ENCODE measurements at regions not wholly inside any gene's neighbourhood (a gene's known extent, or its start where the extent isn't known, plus 50 kb on each side); places are given as distances from the start of the nearest gene placed in this dataset.

- Mint-ChIP-seq H3K4me1 (ENCODE audit: low read depth) (peaks cover 5% of the 10 kb centered on the region), H3K9me3 (no peaks in the 10 kb centered on the region), H3K27me3 (ENCODE audit: low read depth) (peaks cover 74% of the 10 kb centered on the region), H3K27ac (no peak overlapping the region), H3K36me3 (ENCODE audit: low read depth) (peaks cover 1% of the 10 kb centered on the region), H3K4me3 (peak overlapping the region; percentile 64)
- peak; percentile 19 for DNase-seq (ENCODE audit: low spot score)
Observed at GRCh38 chr2:176637486-176638166, 368.4 kb downstream of the MTX2 start.

GRCh38 chr2:176638167-176639015, 369.1 kb downstream of the MTX2 start:
- Mint-ChIP-seq H3K9me3 (no peaks in the 10 kb centered on the region), H3K27ac (no peak overlapping the region)
- peak; percentile 53 for DNase-seq (ENCODE audit: low spot score)

DNA sequence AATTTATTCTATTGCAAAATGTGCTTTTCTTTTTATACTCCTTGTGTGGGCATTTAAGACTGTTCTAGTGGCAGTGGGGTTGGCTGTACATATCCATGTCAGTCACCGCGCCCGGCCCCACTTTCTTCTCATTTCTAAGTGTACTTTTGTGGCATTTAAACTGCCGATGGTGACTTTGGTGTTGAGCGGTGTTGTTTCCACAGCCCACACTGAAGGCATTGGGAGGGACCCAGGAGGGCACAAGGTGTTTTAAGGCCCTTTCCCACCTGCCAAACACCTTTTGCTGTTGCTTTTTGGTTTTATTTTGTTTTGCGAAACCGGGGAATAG, 369.7 kb downstream of the MTX2 start:
- Mint-ChIP-seq H3K9me3 (no peaks in the 10 kb centered on the region), H3K4me3 (no peak overlapping the region), H3K27me3 (ENCODE audit: low read depth) (peaks cover 77% of the 10 kb centered on the region), H3K4me1 (ENCODE audit: low read depth) (peaks cover 5% of the 10 kb centered on the region), H3K27ac (no peak overlapping the region), H3K36me3 (ENCODE audit: low read depth) (peaks cover 1% of the 10 kb centered on the region)
- no peak for DNase-seq (ENCODE audit: low spot score)

More at GRCh38 chr2:176638167-176639015, 369.1 kb downstream of the MTX2 start:
- Mint-ChIP-seq H3K4me3 (peak overlapping the region; percentile 64), H3K36me3 (ENCODE audit: low read depth) (peaks cover 1% of the 10 kb centered on the region), H3K4me1 (ENCODE audit: low read depth) (peaks cover 5% of the 10 kb centered on the region), H3K27me3 (ENCODE audit: low read depth) (peaks cover 76% of the 10 kb centered on the region)

DNA sequence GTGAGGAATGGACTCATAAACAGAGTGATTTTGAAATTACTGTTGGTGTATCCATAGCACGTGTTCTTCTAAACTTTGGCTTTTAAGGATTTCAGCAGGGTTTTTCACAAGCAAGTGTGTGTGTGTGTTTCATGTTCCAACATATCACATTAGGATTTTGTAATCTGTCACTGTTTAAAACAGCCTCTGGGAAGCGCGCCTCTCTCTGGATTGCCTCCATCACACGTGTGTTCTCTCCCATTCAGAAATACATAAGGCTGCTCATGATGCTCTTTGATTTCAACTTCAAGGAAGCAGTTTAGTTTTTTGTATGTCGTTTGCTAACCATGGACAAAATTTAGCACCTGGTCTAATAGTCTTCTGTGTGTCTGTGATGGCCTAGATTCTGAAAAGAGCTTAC, 370.4 kb downstream of the MTX2 start:
- Mint-ChIP-seq H3K27ac (no peak overlapping the region), H3K4me1 (ENCODE audit: low read depth) (peaks cover 5% of the 10 kb centered on the region), H3K4me3 (no peak overlapping the region), H3K9me3 (no peaks in the 10 kb centered on the region), H3K36me3 (ENCODE audit: low read depth) (peaks cover 1% of the 10 kb centered on the region), H3K27me3 (ENCODE audit: low read depth) (peaks cover 79% of the 10 kb centered on the region)
- no peak for DNase-seq (ENCODE audit: low spot score)

DNA sequence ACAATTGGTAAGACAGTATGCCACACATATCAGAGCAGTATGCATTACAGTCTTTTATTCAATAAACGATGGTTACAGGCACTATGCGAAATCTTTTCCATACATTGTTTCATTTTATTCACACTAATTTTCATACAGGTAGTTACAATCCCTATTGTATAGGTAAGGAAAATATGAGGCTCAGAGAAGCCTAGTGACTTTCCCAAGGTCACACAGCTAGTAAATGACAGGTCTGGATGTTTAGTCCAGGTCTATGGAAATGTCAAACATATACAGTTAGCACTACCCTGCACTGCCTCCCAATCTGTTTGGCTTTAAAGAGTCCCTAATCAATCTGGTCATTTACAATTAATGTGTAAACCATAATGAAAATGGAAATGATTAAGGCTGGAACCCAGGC, 372.2 kb downstream of the MTX2 start:
- no peaks in the 10 kb centered on the region for H3K9me3 Mint-ChIP-seq
- no peak overlapping the region for H3K4me3 Mint-ChIP-seq
- DNase-seq (ENCODE audit: low spot score) = no peak
- peaks cover 1% of the 10 kb centered on the region for H3K36me3 Mint-ChIP-seq (ENCODE audit: low read depth)
- peaks cover 83% of the 10 kb centered on the region for H3K27me3 Mint-ChIP-seq (ENCODE audit: low read depth)
- no peak overlapping the region for H3K27ac Mint-ChIP-seq
- peaks cover 5% of the 10 kb centered on the region for H3K4me1 Mint-ChIP-seq (ENCODE audit: low read depth)

GRCh38 chr2:176642074-176642473, 372.8 kb downstream of the MTX2 start:
- Mint-ChIP-seq H3K4me1 (ENCODE audit: low read depth) (peaks cover 5% of the 10 kb centered on the region), H3K9me3 (no peaks in the 10 kb centered on the region), H3K27me3 (ENCODE audit: low read depth) (peaks cover 83% of the 10 kb centered on the region), H3K4me3 (no peak overlapping the region), H3K27ac (no peak overlapping the region), H3K36me3 (ENCODE audit: low read depth) (peaks cover 1% of the 10 kb centered on the region)
- DNase-seq (ENCODE audit: low spot score) = no peak

DNA sequence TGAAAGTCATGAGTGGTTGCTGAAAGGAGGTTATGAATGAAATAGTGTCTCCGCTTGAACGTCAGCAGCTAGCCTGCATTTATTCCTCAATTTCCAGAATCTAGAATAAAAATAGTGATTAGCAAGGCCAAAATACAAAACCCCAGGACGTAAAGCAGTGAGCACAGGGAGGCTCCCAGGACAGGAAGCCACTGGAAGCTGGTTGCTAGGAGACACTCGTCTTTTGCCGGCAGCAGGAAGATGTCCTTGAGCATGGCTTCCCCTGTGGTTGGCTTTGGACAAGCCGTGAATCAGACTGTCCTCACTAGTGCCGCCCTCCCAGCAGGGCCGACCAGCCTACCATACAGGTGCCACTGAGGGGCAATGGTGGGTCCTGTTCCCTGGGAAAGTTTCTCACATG, 374.4 kb downstream of the MTX2 start:
- no peaks in the 10 kb centered on the region for H3K9me3 Mint-ChIP-seq
- DNase-seq (ENCODE audit: low spot score) = no peak
- no peaks in the 10 kb centered on the region for H3K36me3 Mint-ChIP-seq (ENCODE audit: low read depth)
- no peak overlapping the region for H3K27ac Mint-ChIP-seq
- peaks cover 79% of the 10 kb centered on the region for H3K27me3 Mint-ChIP-seq (ENCODE audit: low read depth)
- H3K4me1 Mint-ChIP-seq (ENCODE audit: low read depth) = no peaks in the 10 kb centered on the region
- no peak overlapping the region for H3K4me3 Mint-ChIP-seq

- Mint-ChIP-seq H3K4me3 (no peak overlapping the region), H3K27ac (no peak overlapping the region), H3K4me1 (ENCODE audit: low read depth) (no peaks in the 10 kb centered on the region), H3K9me3 (no peaks in the 10 kb centered on the region), H3K36me3 (ENCODE audit: low read depth) (no peaks in the 10 kb centered on the region), H3K27me3 (ENCODE audit: low read depth) (peaks cover 70% of the 10 kb centered on the region)
- no peak for DNase-seq (ENCODE audit: low spot score)
Observed at GRCh38 chr2:176645494-176645893, 376.3 kb downstream of the MTX2 start.

DNA sequence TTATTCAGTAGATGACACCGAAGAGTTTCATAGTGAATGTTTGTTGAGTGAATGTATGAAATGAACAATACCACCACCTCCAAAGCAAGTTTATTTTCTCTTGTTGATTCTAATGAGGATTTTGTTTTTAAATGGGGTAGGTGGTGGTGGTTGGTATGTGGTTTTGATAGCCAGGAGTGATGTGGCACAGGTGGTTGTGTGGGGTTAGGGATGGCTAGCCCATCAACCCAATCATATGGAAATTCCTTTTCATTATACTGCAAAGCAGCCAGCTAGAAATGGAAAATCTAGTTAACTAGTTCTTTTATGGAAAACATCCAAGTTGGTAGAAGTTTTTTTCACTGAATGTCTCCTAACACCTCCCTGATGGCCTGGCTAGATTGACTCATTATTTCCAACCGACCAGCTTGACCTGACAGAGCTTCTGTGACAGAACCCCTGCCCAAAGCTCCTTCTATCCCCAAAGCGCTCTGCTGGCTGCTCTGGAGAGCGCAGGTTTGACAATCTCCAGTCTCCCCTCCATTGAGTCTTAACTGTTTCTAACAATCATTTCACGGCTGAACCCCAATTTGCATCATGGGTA, 376.9 kb downstream of the MTX2 start:
- Mint-ChIP-seq H3K4me1 (ENCODE audit: low read depth) (no peaks in the 10 kb centered on the region), H3K27me3 (ENCODE audit: low read depth) (peaks cover 68% of the 10 kb centered on the region), H3K36me3 (ENCODE audit: low read depth) (no peaks in the 10 kb centered on the region), H3K4me3 (no peak overlapping the region), H3K9me3 (no peaks in the 10 kb centered on the region), H3K27ac (no peak overlapping the region)
- no peak for DNase-seq (ENCODE audit: low spot score)

- Mint-ChIP-seq H3K36me3 (ENCODE audit: low read depth) (no peaks in the 10 kb centered on the region), H3K27me3 (ENCODE audit: low read depth) (peaks cover 58% of the 10 kb centered on the region), H3K27ac (no peak overlapping the region), H3K9me3 (no peaks in the 10 kb centered on the region), H3K4me3 (no peak overlapping the region), H3K4me1 (ENCODE audit: low read depth) (peaks cover 3% of the 10 kb centered on the region)
- no peak for DNase-seq (ENCODE audit: low spot score)
Observed at GRCh38 chr2:176647325-176648165, 378.3 kb downstream of the MTX2 start.

GRCh38 chr2:176648700-176649297, 379.6 kb downstream of the MTX2 start:
- peaks cover 5% of the 10 kb centered on the region for H3K4me1 Mint-ChIP-seq (ENCODE audit: low read depth)
- H3K27me3 Mint-ChIP-seq (ENCODE audit: low read depth) = peaks cover 48% of the 10 kb centered on the region
- no peaks in the 10 kb centered on the region for H3K9me3 Mint-ChIP-seq
- no peak overlapping the region for H3K4me3 Mint-ChIP-seq
- no peak for DNase-seq (ENCODE audit: low spot score)
- H3K27ac Mint-ChIP-seq = no peak overlapping the region
- no peaks in the 10 kb centered on the region for H3K36me3 Mint-ChIP-seq (ENCODE audit: low read depth)

GRCh38 chr2:176650104-176650837, 381.0 kb downstream of the MTX2 start:
- no peaks in the 10 kb centered on the region for H3K9me3 Mint-ChIP-seq
- no peak for DNase-seq (ENCODE audit: low spot score)
- no peak overlapping the region for H3K4me3 Mint-ChIP-seq
- peaks cover 5% of the 10 kb centered on the region for H3K4me1 Mint-ChIP-seq (ENCODE audit: low read depth)
- peaks cover 48% of the 10 kb centered on the region for H3K27me3 Mint-ChIP-seq (ENCODE audit: low read depth)
- H3K27ac Mint-ChIP-seq = no peak overlapping the region
- H3K36me3 Mint-ChIP-seq (ENCODE audit: low read depth) = no peaks in the 10 kb centered on the region

Measured in T-helper 2 cell treated with Interferon-gamma antibody and Interleukin-4, amounts not matched to agents 5 μg/mL and 100 μg/mL, for 36 hours (primary cell).